Left lung (tissue), 4 donors: ENCODE measurements at regions not wholly inside any gene's neighbourhood (a gene's known extent, or its start where the extent isn't known, plus 50 kb on each side); places are given as distances from the start of the nearest gene placed in this dataset.
"Not testable (repeated sequence)": the region's sequence is repeated elsewhere in the genome, so short reads cannot be mapped to it uniquely, and the experiment has no call there.

ENCODE experiments used
- ATAC-seq: fragments of 200-7000 bp; cut with Tn5 transposase; one replicate; pipeline ENCODE4 v1.9.1; 2020; ENCODE audit warnings: moderate library complexity
- DNase-seq, 4 donors: peaks; one replicate each; pipeline ENCODE4 v3.0.0-alpha.2; 2013 to 2020
- H3K27ac ChIP-seq, 2 donors: fragments of 200-600 bp; sonication (generic) in 1 of 2; one replicate each; pipeline versions ENCODE4 v1.5.0 to v1.8.0; 2020 to 2021
- H3K27me3 ChIP-seq, 2 donors: fragments of 200-600 bp; sonication (generic) in 1 of 2; one replicate each; pipeline versions ENCODE4 v1.5.0 to v1.8.0; 2020 to 2021
- H3K36me3 ChIP-seq, 2 donors: fragments of 200-600 bp; sonication (generic) in 1 of 2; one replicate each; pipeline versions ENCODE4 v1.5.0 to v1.8.0; 2020 to 2021
- H3K4me1 ChIP-seq, 2 donors: fragments of 200-600 bp; one replicate each; pipeline ENCODE4 v1.8.0; 2021
- H3K4me3 ChIP-seq, 2 donors: fragments of 200-600 bp; sonication (generic) in 1 of 2; one replicate each; pipeline versions ENCODE4 v1.5.0 to v1.8.0; 2020 to 2021; ENCODE audit warnings: mild to moderate bottlenecking in 1 of 2
- H3K9me3 ChIP-seq, 2 donors: fragments of 200-600 bp; sonication (generic) in 1 of 2; one replicate each; pipeline versions ENCODE4 v1.5.0 to v1.8.0; 2020 to 2021
- intact Hi-C, 2 donors: fragments of 100-400 bp; cut with DNase I; formaldehyde crosslinking; loops; one replicate each; pipeline versions ENCODE4 v1.11.2 to v1.14.2; 2022
- TF ChIP-seq, protein P1 (sequence below), 2 donors: fragments of 200-600 bp; sonication (generic) in 1 of 2; IDR thresholded peaks; one replicate each; pipeline versions ENCODE4 v1.5.0 to v1.8.0; 2021; ENCODE audit warnings: antibody characterized with exemption in 2 of 2
- donor health status: DM: no; HTN: yes; CAD: no.
- donor health status: DM: no; HTN: no; CAD: no.

DNA sequence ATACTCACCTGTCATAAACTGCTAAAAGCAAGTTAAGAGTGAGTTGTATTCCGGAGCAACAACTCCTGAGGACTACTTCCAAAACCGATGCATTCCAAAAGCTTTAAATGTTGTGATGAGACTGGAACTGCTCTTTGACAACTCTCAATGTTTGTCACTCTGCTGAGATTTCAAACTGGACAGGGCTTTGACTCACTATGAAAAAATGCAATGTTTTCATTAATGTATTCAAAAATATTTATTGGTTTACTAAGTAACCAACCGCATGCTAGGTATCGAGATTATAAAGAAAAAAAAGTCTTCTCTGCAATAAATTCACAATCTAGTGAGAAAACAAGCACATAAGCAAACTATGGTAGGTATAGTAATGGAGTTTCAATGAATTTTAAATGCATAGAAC, 107.9 kb upstream of the GNAI1 start:
- H3K4me3 ChIP-seq = no peak overlapping the region
- intact Hi-C loops = no loop called here
- no peaks in the 10 kb centered on the region for H3K4me1 ChIP-seq
- H3K9me3 ChIP-seq = peaks cover 0 to 5% of the 10 kb centered on the region in 2 donors
- TF ChIP-seq, protein P1, sequence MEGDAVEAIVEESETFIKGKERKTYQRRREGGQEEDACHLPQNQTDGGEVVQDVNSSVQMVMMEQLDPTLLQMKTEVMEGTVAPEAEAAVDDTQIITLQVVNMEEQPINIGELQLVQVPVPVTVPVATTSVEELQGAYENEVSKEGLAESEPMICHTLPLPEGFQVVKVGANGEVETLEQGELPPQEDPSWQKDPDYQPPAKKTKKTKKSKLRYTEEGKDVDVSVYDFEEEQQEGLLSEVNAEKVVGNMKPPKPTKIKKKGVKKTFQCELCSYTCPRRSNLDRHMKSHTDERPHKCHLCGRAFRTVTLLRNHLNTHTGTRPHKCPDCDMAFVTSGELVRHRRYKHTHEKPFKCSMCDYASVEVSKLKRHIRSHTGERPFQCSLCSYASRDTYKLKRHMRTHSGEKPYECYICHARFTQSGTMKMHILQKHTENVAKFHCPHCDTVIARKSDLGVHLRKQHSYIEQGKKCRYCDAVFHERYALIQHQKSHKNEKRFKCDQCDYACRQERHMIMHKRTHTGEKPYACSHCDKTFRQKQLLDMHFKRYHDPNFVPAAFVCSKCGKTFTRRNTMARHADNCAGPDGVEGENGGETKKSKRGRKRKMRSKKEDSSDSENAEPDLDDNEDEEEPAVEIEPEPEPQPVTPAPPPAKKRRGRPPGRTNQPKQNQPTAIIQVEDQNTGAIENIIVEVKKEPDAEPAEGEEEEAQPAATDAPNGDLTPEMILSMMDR (IDR thresholded peaks at IDR 0.05) = no peak
- ATAC-seq (no peak), DNase-seq (no peak)
- no peak overlapping the region for H3K27ac ChIP-seq
- H3K27me3 ChIP-seq = no peaks in the 10 kb centered on the region
- H3K36me3 ChIP-seq = no peaks in the 10 kb centered on the region

- H3K4me3 ChIP-seq, H3K27me3 ChIP-seq, intact Hi-C loops, H3K36me3 ChIP-seq, H3K4me1 ChIP-seq, H3K9me3 ChIP-seq, H3K27ac ChIP-seq: not testable (repeated sequence)
- peak in 2 of 4 donors; percentile 44 to 47 for DNase-seq
- ATAC-seq = peak; percentile 59
Measured at GRCh38 chr7:80020277-80020676, 114.4 kb upstream of the GNAI1 start.

GRCh38 chr7:80019809-80020207, 114.8 kb upstream of the GNAI1 start:
- intact Hi-C loops, DNase-seq, H3K4me1 ChIP-seq, ATAC-seq, H3K27ac ChIP-seq, H3K4me3 ChIP-seq, H3K36me3 ChIP-seq, H3K27me3 ChIP-seq, H3K9me3 ChIP-seq: not testable (repeated sequence)

DNA sequence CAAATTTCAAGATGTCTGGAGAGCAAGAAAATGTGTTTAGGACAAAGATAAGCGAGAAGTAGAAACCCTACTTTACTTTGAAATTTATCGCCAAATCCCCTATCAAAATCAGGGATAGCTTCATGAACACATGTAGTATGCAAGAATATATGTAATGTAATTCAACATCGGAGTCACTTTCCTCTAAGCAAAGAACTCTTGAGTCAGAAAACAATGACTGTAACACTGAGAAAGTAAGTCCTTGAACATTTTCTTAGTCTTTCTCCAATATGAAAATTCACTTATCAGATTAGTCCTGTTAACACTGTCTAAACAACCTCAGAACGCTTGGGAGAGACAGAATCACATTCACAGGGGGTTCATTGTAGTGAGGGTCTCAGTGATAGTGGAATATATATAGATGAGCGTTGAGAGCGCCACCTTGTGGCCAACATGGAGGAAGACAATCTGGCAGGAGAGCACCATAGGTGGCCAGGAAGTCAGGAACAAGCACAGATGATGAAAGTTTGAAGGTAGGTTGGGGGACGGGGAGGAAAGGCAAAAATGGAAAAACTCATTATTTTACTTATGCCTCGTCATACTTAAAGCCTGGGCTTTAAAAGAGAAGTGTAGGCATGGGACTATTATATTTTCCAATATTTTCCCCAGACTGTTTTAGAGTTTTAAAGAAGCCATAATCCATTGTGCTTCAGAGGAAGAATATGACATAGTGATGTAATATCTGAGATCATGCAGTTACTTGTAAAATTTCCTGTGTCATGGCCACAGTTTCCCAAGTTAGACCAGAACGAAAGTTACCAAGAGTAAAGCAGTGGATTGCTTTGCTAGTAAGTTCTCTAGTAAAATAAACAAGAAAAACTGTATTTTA, 115.5 kb upstream of the GNAI1 start:
- Histone ChIP-seq H3K27me3 (no peaks in the 10 kb centered on the region), H3K36me3 (no peaks in the 10 kb centered on the region), H3K27ac (no peak overlapping the region), H3K4me3 (no peak overlapping the region), H3K9me3 (no peaks in the 10 kb centered on the region), H3K4me1 (no peaks in the 10 kb centered on the region)
- peak; percentile 96 for ATAC-seq
- TF ChIP-seq, protein P1 (IDR thresholded peaks at IDR 0.05) = peak; percentile 79 to 84
- intact Hi-C loops = no loop called here
- peak in 3 of 4 donors; percentile 36 to 80 (median 57) for DNase-seq

DNA sequence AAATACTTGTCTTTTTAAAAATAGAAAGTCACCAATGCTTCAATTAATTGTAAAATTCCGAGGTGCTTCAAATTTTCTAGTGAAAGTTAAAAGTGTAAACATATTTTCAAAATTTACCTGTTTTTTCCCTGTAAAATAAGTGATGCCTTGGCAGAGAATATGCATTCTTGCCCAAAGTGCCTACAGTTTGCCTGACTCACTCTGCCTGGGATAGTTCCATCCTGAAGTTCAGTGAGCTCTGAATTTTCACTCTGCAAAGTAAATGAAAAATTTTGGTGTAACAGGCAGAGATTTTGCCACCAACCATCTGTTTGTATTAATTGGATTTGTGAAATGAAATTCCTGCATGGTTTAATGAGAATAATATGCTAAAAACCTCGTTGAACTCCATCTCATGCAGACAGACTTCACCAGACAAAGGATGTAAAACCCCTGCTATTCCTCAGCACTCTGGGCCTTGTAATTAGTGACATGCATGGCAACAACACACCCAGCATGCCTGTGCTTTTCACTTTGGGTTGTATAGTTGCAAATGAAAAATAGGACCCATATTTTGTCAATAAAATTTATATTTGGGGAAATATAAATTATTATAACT, 117.4 kb upstream of the GNAI1 start:
- Histone ChIP-seq H3K27me3 (no peaks in the 10 kb centered on the region), H3K27ac (no peak overlapping the region), H3K4me1 (no peaks in the 10 kb centered on the region), H3K9me3 (no peaks in the 10 kb centered on the region), H3K36me3 (no peaks in the 10 kb centered on the region), H3K4me3 (no peak overlapping the region)
- TF ChIP-seq, protein P1 (IDR thresholded peaks at IDR 0.05) = no peak
- DNase-seq (no peak), ATAC-seq (no peak)
- intact Hi-C loops = no loop called here

GRCh38 chr7:80014511-80014910, 120.1 kb upstream of the GNAI1 start:
- no peaks in the 10 kb centered on the region for H3K27me3 ChIP-seq
- no peaks in the 10 kb centered on the region for H3K36me3 ChIP-seq
- no peak for ATAC-seq
- intact Hi-C loops = no loop called here
- H3K9me3 ChIP-seq = no peaks in the 10 kb centered on the region
- H3K4me3 ChIP-seq = no peak overlapping the region
- TF ChIP-seq, protein P1 (IDR thresholded peaks at IDR 0.05) = no peak
- H3K27ac ChIP-seq = no peak overlapping the region
- no peak for DNase-seq
- no peaks in the 10 kb centered on the region for H3K4me1 ChIP-seq
